ENCODE measurements at regions not wholly inside any gene's neighbourhood (a gene's known extent, or its start where the extent isn't known, plus 50 kb on each side); places are given as distances from the start of the nearest gene placed in this dataset.
"Not testable (repeated sequence)": the region's sequence is repeated elsewhere in the genome, so short reads cannot be mapped to it uniquely, and the experiment has no call there.

DNA sequence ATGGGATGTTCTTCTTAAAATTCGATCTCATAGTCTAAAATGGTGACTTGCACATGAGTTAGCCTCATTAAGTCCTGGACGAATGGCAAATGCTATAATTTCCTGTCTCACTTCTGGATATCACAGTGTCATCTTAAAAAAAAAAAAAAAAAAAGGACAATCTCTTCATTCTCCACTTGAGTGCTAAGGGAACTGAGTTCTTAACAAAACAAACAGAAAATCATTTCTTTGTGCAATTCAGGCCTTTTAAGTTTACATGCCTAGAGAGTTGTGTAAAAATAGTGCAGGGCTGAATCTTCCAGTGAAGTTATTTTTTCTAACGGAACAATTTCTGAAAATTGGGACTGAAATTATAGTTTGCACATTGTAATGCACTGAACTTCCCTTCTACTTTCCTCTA, 122.8 kb upstream of the FAT1 start:
- DNase-seq (ENCODE audit: low read depth), result no peak
- no peak for TF ChIP-seq CTCF (conservative IDR thresholded peaks at IDR 0.05; ENCODE audit: low read depth, low read length)
- H3K4me3 ChIP-seq (ENCODE audit: low read depth, low read length), result no peak overlapping the region

GRCh38 chr4:186847429-186848131, 123.9 kb upstream of the FAT1 start:
- DNase-seq (ENCODE audit: low read depth); H3K4me3 ChIP-seq (ENCODE audit: low read depth, low read length): not testable (repeated sequence)

DNA sequence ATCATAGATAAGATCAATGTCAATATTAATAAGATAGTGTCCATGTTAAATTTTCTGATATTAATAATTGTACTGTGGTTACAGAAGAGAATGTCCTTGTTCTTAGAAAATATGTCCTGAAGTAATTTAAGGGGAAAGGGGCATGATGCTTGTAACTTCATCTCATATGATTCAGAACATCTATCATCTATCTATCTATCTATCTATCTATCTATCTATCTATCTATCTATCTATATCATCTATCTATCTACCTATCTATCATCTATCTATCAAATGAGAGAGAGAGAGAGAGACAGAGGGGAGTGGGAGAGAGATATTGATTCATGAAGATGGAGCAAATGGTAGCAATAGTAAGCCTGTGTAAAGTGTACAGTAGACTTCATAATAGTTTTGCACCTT, 124.8 kb upstream of the FAT1 start:
- TF ChIP-seq CTCF (conservative IDR thresholded peaks at IDR 0.05; ENCODE audit: low read depth, low read length), result no peak
- no peak for DNase-seq (ENCODE audit: low read depth)
- no peak overlapping the region for H3K4me3 ChIP-seq (ENCODE audit: low read depth, low read length)

- no peak overlapping the region for H3K4me3 ChIP-seq (ENCODE audit: low read depth, low read length)
- TF ChIP-seq CTCF (conservative IDR thresholded peaks at IDR 0.05; ENCODE audit: low read depth, low read length), result no peak
- no peak for DNase-seq (ENCODE audit: low read depth)
These were observed 127.8 kb upstream of the FAT1 start for GRCh38 chr4:186851291-186852072.

DNA sequence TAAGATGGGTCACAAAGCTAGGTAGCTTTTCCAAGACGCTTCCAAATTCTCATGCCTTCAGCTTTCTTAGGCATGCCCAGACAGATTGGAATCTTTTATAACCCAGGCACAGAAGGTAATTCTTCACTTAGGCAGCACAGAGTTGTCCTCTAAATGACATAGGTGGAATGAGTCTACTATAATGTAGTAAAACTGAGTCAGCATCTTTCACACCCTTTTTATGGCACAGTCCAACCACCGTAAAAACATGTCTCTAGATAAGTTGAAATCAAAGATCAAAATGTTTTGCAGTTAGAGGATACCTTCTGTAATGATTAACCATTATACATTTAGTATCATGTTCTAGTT, 128.4 kb upstream of the FAT1 start:
- no peak overlapping the region for H3K4me3 ChIP-seq (ENCODE audit: low read depth, low read length)
- no peak for TF ChIP-seq CTCF (conservative IDR thresholded peaks at IDR 0.05; ENCODE audit: low read depth, low read length)
- DNase-seq (ENCODE audit: low read depth), result no peak

DNA sequence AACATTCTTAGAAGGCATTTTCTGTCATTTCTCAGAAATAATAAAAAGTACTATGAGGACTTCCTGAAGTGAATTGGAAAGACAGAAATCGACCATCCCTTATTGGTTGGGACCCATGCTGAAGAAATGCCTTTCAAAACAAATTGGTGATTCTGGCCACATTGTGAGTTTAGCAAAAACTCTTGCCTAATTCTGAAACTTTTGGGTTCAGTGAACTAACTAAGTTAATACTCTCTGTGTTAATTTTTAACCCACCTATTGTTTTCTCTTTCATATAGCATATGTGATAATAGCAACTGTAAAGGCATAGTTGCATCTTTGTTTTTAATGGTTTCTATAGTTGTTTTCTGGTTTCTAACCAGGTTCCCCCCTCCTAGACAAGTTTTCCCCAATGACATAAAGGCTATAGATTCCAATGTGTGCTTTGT, 129.3 kb upstream of the FAT1 start:
- no peak overlapping the region for H3K4me3 ChIP-seq (ENCODE audit: low read depth, low read length)
- no peak for DNase-seq (ENCODE audit: low read depth)
- no peak for TF ChIP-seq CTCF (conservative IDR thresholded peaks at IDR 0.05; ENCODE audit: low read depth, low read length)

- no peak for DNase-seq (ENCODE audit: low read depth)
- H3K4me3 ChIP-seq (ENCODE audit: low read depth, low read length), result no peak overlapping the region
- TF ChIP-seq CTCF (conservative IDR thresholded peaks at IDR 0.05; ENCODE audit: low read depth, low read length), result no peak
These were observed 130.6 kb upstream of the FAT1 start for GRCh38 chr4:186854256-186854655.
